SK-N-SH treated with all-trans-retinoic acid at 6 μM for 48 hours (cell line): ENCODE measurements at regions not wholly inside any gene's neighbourhood (a gene's known extent, or its start where the extent isn't known, plus 50 kb on each side); places are given as distances from the start of the nearest gene placed in this dataset.

Experiments
- ARNTL ChIP-seq: fragments of 450-650 bp; formaldehyde crosslinking; IDR thresholded peaks from 2 replicates; pipeline ENCODE4 v1.5.0; 2020; ENCODE audit warnings: low read depth, mild to moderate bottlenecking, moderate library complexity, borderline replicate concordance
- CREB5 ChIP-seq: fragments of 250-450 bp; sonication (Bioruptor Pico); IDR thresholded peaks from 2 replicates; pipeline ENCODE4 v1.5.1; 2020; ENCODE audit warnings: low read depth, mild to moderate bottlenecking, moderate library complexity
- CSDC2 ChIP-seq: fragments of 250-450 bp; sonication (Bioruptor Pico); IDR thresholded peaks from 2 replicates; pipeline ENCODE4 v1.5.0; 2020; ENCODE audit warnings: mild to moderate bottlenecking, moderate library complexity
- PATZ1 ChIP-seq: fragments of 250-450 bp; sonication (Bioruptor Pico); IDR thresholded peaks from 2 replicates; pipeline ENCODE4 v1.8.0; 2020; ENCODE audit warnings: mild to moderate bottlenecking, moderate library complexity, borderline replicate concordance
- PPARA ChIP-seq: fragments of 250-450 bp; sonication (Bioruptor Pico); IDR thresholded peaks from 2 replicates; pipeline ENCODE4 v1.5.0; 2020; ENCODE audit warnings: mild to moderate bottlenecking, borderline replicate concordance
- SNAI2 ChIP-seq: fragments of 250-450 bp; sonication (Bioruptor Pico); IDR thresholded peaks from 2 replicates; pipeline ENCODE4 v1.5.0; 2020; ENCODE audit warnings: mild to moderate bottlenecking, moderate library complexity
- TOX ChIP-seq: fragments of 250-450 bp; sonication (Bioruptor Pico); IDR thresholded peaks from 2 replicates; pipeline ENCODE4 v1.8.0; 2021; ENCODE audit warnings: mild to moderate bottlenecking, moderate library complexity, borderline replicate concordance
- ZFP3 ChIP-seq: fragments of 250-450 bp; sonication (Bioruptor Pico); IDR thresholded peaks from 2 replicates; pipeline ENCODE4 v1.5.0; 2020; ENCODE audit warnings: mild to moderate bottlenecking, moderate library complexity
- ZFP30 ChIP-seq: fragments of 450-650 bp; formaldehyde crosslinking; IDR thresholded peaks from 2 replicates; pipeline ENCODE4 v1.5.0; 2022; ENCODE audit warnings: mild to moderate bottlenecking, moderate library complexity
- ZNF70 ChIP-seq: fragments of 450-650 bp; formaldehyde crosslinking; IDR thresholded peaks from 2 replicates; pipeline ENCODE4 v1.5.0; 2020; ENCODE audit warnings: mild to moderate bottlenecking, moderate library complexity

- TF ChIP-seq PATZ1 (CRISPR knock-in tag) = no peak
- TF ChIP-seq ARNTL (CRISPR knock-in tag) = no peak
- no peak for TF ChIP-seq CSDC2 (CRISPR knock-in tag)
- no peak for TF ChIP-seq ZFP30 (CRISPR knock-in tag)
- no peak for TF ChIP-seq CREB5 (CRISPR knock-in tag)
- no peak for TF ChIP-seq TOX (CRISPR knock-in tag)
- no peak for TF ChIP-seq PPARA (CRISPR knock-in tag)
- TF ChIP-seq SNAI2 (CRISPR knock-in tag) = no peak
- no peak for TF ChIP-seq ZFP3
- TF ChIP-seq ZNF70 = no peak
Measured at GRCh38 chr4:17103231-17103630, 204.8 kb upstream of the LDB2 start.
